Posterior cingulate gyrus (tissue), 11 donors: ENCODE measurements at regions not wholly inside any gene's neighbourhood (a gene's known extent, or its start where the extent isn't known, plus 50 kb on each side); places are given as distances from the start of the nearest gene placed in this dataset.
"Not testable (repeated sequence)": the region's sequence is repeated elsewhere in the genome, so short reads cannot be mapped to it uniquely, and the experiment has no call there.

Source experiments
- DNase-seq, 10 donors: peaks; one replicate each; pipeline versions ENCODE4 v3.0.0 to v3.0.0-alpha.2; 2020 to 2021; ENCODE audit warnings: mixed read lengths in 3 of 10
- intact Hi-C: fragments of 100-400 bp; cut with DNase I; formaldehyde crosslinking; loops from one replicate; pipeline ENCODE4 v1.15.1; 2023

GRCh38 chr2:138294451-138294850 is 207.1 kb upstream of the SPOPL start:
- no peak for DNase-seq
- intact Hi-C loops, result no loop called here

GRCh38 chr2:138296365-138296764 is 205.2 kb upstream of the SPOPL start:
- intact Hi-C loops, result no loop called here
- DNase-seq, result no peak

GRCh38 chr2:138298120-138298814 is 203.3 kb upstream of the SPOPL start:
- DNase-seq, result peak in 2 of 10 donors; percentile 27 to 62
- intact Hi-C loops, result no loop called here

GRCh38 chr2:138298900-138299299 is 202.7 kb upstream of the SPOPL start:
- DNase-seq, result no peak
- intact Hi-C loops, result no loop called here

GRCh38 chr2:138306626-138307025 is 194.9 kb upstream of the SPOPL start:
- intact Hi-C loops, result no loop called here
- no peak for DNase-seq

GRCh38 chr2:138307099-138307498 is 194.5 kb upstream of the SPOPL start:
- no peak for DNase-seq
- intact Hi-C loops, result no loop called here

GRCh38 chr2:138309760-138310159 is 191.8 kb upstream of the SPOPL start:
- DNase-seq, result no peak
- intact Hi-C loops, result no loop called here

GRCh38 chr2:138312061-138312460 is 189.5 kb upstream of the SPOPL start:
- intact Hi-C loops, result no loop called here
- DNase-seq, result no peak

- DNase-seq, intact Hi-C loops: not testable (repeated sequence)
Measured at GRCh38 chr2:138315619-138316018, 186.0 kb upstream of the SPOPL start.

- no peak for DNase-seq
- intact Hi-C loops, result no loop called here
Measured at GRCh38 chr2:138319616-138320015, 182.0 kb upstream of the SPOPL start.

- intact Hi-C loops, result no loop called here
- no peak for DNase-seq
Measured at GRCh38 chr2:138321458-138321857, 180.1 kb upstream of the SPOPL start.

- no peak for DNase-seq
- intact Hi-C loops, result no loop called here
Measured at GRCh38 chr2:138323382-138324067, 178.0 kb upstream of the SPOPL start.

- intact Hi-C loops, result no loop called here
- no peak for DNase-seq
Measured at GRCh38 chr2:138324068-138324771, 177.3 kb upstream of the SPOPL start.

- intact Hi-C loops, result no loop called here
- no peak for DNase-seq
Measured at GRCh38 chr2:138327967-138328366, 173.6 kb upstream of the SPOPL start.

GRCh38 chr2:138329162-138329561 is 172.4 kb upstream of the SPOPL start:
- intact Hi-C loops, result no loop called here
- DNase-seq, result no peak

GRCh38 chr2:138329591-138329990 is 172.0 kb upstream of the SPOPL start:
- intact Hi-C loops, result no loop called here
- no peak for DNase-seq

GRCh38 chr2:138333121-138333520 is 168.4 kb upstream of the SPOPL start:
- DNase-seq, result no peak
- intact Hi-C loops, result no loop called here

GRCh38 chr2:138333677-138334076 is 167.9 kb upstream of the SPOPL start:
- DNase-seq, result no peak
- intact Hi-C loops, result no loop called here

GRCh38 chr2:138334323-138334722 is 167.2 kb upstream of the SPOPL start:
- intact Hi-C loops, result no loop called here
- DNase-seq, result no peak

- no peak for DNase-seq
- intact Hi-C loops, result no loop called here
Measured at GRCh38 chr2:138335036-138335435, 166.5 kb upstream of the SPOPL start.

GRCh38 chr2:138336146-138336545 is 165.4 kb upstream of the SPOPL start:
- DNase-seq, result no peak
- intact Hi-C loops, result no loop called here

GRCh38 chr2:138355244-138355643 is 146.3 kb upstream of the SPOPL start:
- no peak for DNase-seq
- intact Hi-C loops, result no loop called here
